8988T (cell line): ENCODE measurements at regions not wholly inside any gene's neighbourhood (a gene's known extent, or its start where the extent isn't known, plus 50 kb on each side); places are given as distances from the start of the nearest gene placed in this dataset.
"Not testable (repeated sequence)": the region's sequence is repeated elsewhere in the genome, so short reads cannot be mapped to it uniquely, and the experiment has no call there.

Experiments used
- DNase-seq: peaks from one replicate; pipeline ENCODE4 v3.0.0; 2011

GRCh38 chr9:19926774-19927173, 137.9 kb upstream of the SLC24A2 start:
- no peak for DNase-seq

GRCh38 chr9:19925674-19926503, 137.1 kb upstream of the SLC24A2 start:
- DNase-seq = peak; percentile 44

DNA sequence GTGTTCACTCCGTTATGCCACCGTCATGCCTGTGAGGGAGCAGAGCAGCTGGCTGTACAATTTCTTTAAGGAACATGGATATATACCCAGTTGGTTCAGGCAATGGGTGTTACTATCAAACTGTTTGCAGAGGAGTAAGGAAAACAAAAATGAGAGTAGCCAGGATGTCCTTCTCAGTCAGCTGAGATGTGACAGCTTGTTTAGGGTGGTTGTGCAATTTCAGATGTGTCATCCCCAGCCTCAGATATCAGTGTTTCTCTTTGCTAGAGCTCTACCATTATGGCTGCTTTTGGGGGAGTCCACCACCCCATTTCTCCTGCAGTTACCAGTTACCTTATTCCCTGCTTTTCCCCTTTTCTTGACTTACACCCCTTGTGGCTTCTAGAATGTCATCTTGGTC, 135.2 kb upstream of the SLC24A2 start:
- no peak for DNase-seq

GRCh38 chr9:19922476-19923118, 133.8 kb upstream of the SLC24A2 start:
- DNase-seq = peak; percentile 23

- no peak for DNase-seq
Observed at GRCh38 chr9:19920401-19920800, 131.6 kb upstream of the SLC24A2 start.

GRCh38 chr9:19918630-19919029, 129.8 kb upstream of the SLC24A2 start:
- DNase-seq = no peak

DNA sequence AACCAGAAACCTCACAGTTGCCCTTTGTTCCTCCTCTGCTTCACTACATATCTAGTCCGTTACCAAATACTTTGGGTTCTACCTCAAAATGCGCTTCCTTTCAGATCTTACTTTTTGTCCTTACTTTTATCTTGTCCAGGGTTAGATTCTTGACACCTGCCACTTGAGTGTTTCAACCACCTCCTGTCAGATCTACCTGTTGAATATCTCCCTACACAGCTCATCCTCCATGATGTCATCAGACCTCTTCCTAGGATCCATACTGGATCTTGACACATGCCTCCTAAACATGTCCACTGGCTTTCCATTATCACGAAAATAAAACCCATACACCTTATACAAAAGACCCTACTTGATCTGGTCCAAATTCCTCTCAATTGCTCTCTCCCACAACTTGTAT, 125.2 kb upstream of the SLC24A2 start:
- no peak for DNase-seq

DNA sequence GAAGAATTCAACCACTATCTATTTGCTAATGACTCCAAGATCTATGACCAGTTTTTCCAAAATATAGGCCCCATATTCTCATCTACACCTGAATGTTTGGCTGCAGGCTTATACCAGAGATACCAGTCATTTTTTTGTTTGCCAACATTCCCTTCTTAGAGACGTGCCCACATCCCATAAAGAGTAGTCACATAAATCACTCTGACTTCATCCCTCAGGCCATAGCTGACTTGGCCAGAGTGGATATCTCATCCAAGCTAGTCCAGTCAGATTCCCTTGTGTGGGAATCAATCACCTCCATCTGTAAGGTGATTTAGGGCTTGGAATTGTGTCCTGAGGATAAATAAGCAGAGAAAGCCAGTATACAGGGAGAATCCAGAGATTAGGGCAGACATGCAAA, 124.3 kb upstream of the SLC24A2 start:
- DNase-seq = no peak

GRCh38 chr9:19903076-19903475, 114.2 kb upstream of the SLC24A2 start:
- no peak for DNase-seq

DNA sequence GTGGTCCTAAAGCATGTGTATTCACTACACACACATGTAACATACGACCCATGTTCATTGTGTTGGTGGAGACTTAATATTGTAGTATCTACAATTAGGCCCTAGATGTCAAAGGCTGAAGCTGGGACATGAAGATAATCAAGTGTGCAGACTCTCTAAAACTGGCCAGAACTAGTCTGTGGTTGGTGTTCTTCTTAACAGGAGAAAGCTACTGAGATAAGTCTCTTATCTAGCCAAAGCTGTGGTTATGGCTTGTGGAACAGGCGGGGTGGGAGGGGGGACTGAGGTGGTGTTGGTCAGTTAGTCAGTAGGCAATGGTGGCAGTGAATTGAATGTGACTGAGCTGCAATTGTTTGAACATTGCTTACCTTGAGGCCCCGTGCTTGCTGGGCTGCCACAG, 112.7 kb upstream of the SLC24A2 start:
- DNase-seq = no peak

- DNase-seq = no peak
Observed at GRCh38 chr9:19896161-19896560, 107.3 kb upstream of the SLC24A2 start.

GRCh38 chr9:19895578-19895977, 106.7 kb upstream of the SLC24A2 start:
- not testable (repeated sequence) for DNase-seq

DNA sequence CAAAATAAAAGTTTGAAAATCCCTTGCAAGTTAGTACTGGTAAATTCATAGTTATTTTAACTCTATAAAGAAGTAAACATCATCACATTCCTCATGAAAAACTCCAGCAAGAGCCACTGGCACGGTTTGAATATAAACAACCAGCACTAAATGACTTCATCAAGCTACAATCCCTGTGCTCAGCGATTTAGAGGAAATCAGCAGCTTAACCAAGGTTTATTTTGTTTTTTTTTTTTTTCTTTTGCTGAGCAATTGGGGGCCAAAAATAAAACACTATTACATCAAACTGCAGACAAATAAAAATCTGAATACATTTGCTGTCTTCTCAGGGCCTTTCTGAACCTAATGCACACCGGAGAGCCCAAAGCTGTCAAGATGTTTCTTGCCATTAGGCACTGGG, 106.2 kb upstream of the SLC24A2 start:
- DNase-seq = no peak

DNA sequence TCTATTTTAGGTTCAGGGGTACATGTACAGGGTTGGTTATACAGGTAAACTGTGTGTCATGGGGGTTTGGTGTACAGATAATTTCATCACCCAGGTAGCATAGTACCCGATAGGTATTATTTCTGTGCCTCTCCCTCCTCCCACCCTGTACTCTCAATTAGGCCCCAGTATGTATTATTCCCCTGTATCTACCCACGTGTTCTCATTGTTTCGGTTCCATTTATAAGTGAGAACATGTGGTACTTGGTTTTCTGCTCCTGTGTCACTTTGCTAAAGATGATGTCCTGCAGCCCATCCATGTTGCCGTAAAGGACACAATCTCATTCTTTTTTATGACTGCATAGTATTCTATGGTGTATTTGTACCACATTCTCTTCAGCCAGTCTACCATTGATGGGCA, 96.8 kb upstream of the SLC24A2 start:
- no peak for DNase-seq

- no peak for DNase-seq
Observed at GRCh38 chr9:19879062-19879461, 90.2 kb upstream of the SLC24A2 start.

GRCh38 chr9:19876569-19877316, 87.9 kb upstream of the SLC24A2 start:
- no peak for DNase-seq

DNA sequence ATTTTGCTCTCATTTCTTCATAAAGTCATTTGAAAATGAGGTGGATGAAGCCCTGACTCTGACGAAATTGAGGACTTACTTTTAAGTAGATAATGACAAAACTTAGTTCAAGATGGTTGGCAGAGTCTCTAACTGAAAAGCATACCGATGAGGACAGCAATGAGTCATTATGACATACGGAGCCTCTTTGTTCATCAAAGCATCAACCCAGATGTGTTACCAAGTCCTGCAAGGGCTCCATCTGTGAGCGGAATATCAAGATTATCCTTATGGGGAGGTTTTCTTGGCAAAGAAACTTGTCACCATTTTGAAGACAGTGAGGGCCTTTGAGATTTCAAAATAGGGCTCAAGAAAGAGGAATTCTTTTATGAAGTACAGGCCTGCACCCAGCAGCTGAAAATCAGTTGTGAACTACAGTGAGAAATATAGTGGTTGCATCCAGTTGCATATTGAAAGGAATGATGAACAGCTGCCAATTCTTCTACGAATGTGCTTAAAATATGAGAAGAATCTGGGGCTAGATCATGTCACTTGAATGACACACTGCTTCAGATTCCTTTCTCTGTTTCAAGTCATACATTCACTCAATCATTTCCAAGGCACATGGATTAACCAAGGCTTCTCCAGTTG, 86.6 kb upstream of the SLC24A2 start:
- DNase-seq = no peak

DNA sequence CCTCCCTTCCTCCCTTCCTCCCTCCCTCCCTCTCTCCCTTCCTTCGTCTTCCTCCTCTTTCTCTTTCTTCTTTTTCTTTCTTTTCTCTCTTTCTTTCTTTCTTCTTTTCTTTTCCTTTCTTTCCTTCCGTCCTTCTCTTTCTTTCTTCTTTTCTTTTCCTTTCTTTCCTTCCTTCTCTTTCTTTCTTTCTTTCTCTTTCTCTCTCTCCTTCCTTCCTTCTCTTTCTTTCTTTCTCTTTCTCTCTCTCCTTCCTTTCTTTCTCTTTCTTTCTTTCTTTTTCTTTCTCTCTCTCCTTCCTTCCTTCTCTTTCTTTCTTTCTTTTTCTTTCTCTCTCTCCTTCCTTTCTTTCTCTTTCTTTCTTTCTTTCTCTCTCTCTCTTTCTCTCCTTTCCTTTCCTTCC, 84.4 kb upstream of the SLC24A2 start:
- not testable (repeated sequence) for DNase-seq

DNA sequence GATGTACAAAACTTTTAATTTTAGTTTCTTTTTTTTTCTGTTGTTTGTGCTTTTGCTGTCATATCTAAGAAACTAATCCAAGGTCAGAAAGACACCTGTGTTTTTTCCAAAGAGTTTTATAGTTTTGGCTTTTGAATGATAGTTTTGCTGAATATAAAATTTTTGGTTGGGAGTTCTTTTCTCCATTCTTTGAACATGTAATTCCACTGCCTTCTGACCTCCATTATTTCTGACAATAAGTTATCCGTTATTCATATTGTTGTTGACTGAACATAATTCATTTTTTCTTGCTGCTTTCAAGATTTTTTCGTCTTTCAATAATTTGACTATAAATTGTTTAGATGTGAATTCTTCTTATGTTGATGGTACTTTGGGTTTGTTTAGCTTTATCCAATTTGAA, 82.2 kb upstream of the SLC24A2 start:
- DNase-seq = no peak

- DNase-seq = no peak
Observed at GRCh38 chr9:19840953-19841352, 52.1 kb upstream of the SLC24A2 start.
